GM13977 (cell line): ENCODE measurements at regions not wholly inside any gene's neighbourhood (a gene's known extent, or its start where the extent isn't known, plus 50 kb on each side); places are given as distances from the start of the nearest gene placed in this dataset.

Experiments
- DNase-seq: peaks from one replicate; pipeline ENCODE4 v3.0.0; 2012; ENCODE audit warnings: low spot score
- CTCF ChIP-seq: IDR thresholded peaks from 2 replicates; pipeline ENCODE4 v1.5.1; 2012; ENCODE audit warnings: mild to moderate bottlenecking, control low read depth; ENCODE audit not compliant: insufficient read depth; ENCODE audit errors: extremely low read depth, missing control alignments
- in situ Hi-C: fragments of 300-500 bp; cut with MboI; formaldehyde crosslinking; loops from one replicate; pipeline ENCODE4 v1.12.0; 2022; ENCODE audit warnings: low sequenced_read_pairs, low pct_unique_long_range_greater_than_20kb, mixed read lengths, inconsistent platforms; ENCODE audit not compliant: unreplicated experiment

- in situ Hi-C loops = no loop called here
- DNase-seq = no peak
Observed at GRCh38 chr7:68376131-68376661, 1222.1 kb upstream of the AUTS2 start.

GRCh38 chr7:68381731-68382130, 1216.5 kb upstream of the AUTS2 start:
- in situ Hi-C loops = no loop called here
- no peak for TF ChIP-seq CTCF
- no peak for DNase-seq

More at GRCh38 chr7:68376131-68376661, 1222.1 kb upstream of the AUTS2 start:
- TF ChIP-seq CTCF = no peak

GRCh38 chr7:68384581-68384980, 1213.7 kb upstream of the AUTS2 start:
- no peak for TF ChIP-seq CTCF
- no peak for DNase-seq
- in situ Hi-C loops = no loop called here

GRCh38 chr7:68393051-68393450, 1205.2 kb upstream of the AUTS2 start:
- in situ Hi-C loops = no loop called here
- DNase-seq = no peak
- TF ChIP-seq CTCF = no peak

GRCh38 chr7:68394131-68394530, 1204.1 kb upstream of the AUTS2 start:
- TF ChIP-seq CTCF = no peak
- DNase-seq = no peak
- in situ Hi-C loops = no loop called here

GRCh38 chr7:68399991-68400590, 1198.2 kb upstream of the AUTS2 start:
- no peak for TF ChIP-seq CTCF
- DNase-seq = no peak
- in situ Hi-C loops = no loop called here
